K562 (cell line): ENCODE measurements at regions not wholly inside any gene's neighbourhood (a gene's known extent, or its start where the extent isn't known, plus 50 kb on each side); places are given as distances from the start of the nearest gene placed in this dataset.

Experiments
- ZFPM2 ChIP-seq: fragments of 250-450 bp; sonication (Bioruptor Pico); IDR thresholded peaks from 2 replicates; pipeline ENCODE4 v1.5.1; 2022; ENCODE audit warnings: mild to moderate bottlenecking
- ZNF586 ChIP-seq: fragments of 450-650 bp; formaldehyde crosslinking; conservative IDR thresholded peaks from 2 replicates; pipeline ENCODE4 v1.4.0; 2020; ENCODE audit warnings: mild to moderate bottlenecking, moderate library complexity
- ZNF766 ChIP-seq: fragments of 200-800 bp; sonication (Bioruptor generic); conservative IDR thresholded peaks from 2 replicates; pipeline ENCODE4 v1.6.1; 2016; ENCODE audit warnings: missing genetic modification characterization, missing compliant biosample characterization
- ZNF785 ChIP-seq: fragments of 250-450 bp; sonication (Bioruptor Pico); IDR thresholded peaks from 2 replicates; pipeline ENCODE4 v1.4.0; 2020; ENCODE audit warnings: mild to moderate bottlenecking
- TF ChIP-seq, protein P1 (sequence below): fragments of 450-650 bp; IDR thresholded peaks from 2 replicates; pipeline ENCODE4 v1.6.1; 2017; ENCODE audit warnings: antibody characterized with exemption, mild to moderate bottlenecking

DNA sequence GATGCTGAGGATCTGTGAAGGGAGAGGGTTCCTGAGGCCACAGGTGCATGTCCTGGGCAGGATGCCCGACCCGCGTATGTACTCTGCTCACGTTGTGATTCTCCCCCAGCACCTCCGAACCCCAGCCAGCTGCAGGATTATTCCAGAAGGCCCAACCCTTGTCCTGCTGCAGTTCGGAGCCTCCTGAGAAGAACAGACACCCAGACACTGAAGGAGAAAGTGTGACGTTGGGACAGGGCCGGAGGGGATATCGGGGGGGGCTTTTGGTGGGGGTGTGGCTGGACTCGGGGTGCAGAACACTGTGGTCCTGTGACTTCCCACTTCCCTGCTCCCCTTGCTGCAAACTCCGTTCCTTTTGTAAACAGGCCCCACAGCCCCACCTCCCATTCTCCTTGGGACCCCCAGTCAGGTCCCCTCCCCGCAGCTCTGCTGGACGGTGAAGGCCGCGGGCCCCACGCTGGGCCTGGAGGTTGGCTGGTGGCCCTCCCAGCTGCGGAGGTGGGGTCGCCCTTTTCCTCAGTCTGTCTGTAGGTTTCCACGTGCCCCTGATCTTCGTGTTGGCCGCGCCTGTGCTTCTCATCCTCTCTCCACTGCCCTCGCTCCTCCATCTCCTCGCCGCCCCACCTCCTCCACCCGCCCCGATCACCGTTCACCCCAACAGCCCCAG is 83.0 kb upstream of the ADRA2C start (continued):
- no peak for TF ChIP-seq ZNF766 (CRISPR knock-in tag)
- no peak for TF ChIP-seq ZFPM2 (CRISPR knock-in tag)
- TF ChIP-seq ZNF586 = no peak
- TF ChIP-seq, protein P1, sequence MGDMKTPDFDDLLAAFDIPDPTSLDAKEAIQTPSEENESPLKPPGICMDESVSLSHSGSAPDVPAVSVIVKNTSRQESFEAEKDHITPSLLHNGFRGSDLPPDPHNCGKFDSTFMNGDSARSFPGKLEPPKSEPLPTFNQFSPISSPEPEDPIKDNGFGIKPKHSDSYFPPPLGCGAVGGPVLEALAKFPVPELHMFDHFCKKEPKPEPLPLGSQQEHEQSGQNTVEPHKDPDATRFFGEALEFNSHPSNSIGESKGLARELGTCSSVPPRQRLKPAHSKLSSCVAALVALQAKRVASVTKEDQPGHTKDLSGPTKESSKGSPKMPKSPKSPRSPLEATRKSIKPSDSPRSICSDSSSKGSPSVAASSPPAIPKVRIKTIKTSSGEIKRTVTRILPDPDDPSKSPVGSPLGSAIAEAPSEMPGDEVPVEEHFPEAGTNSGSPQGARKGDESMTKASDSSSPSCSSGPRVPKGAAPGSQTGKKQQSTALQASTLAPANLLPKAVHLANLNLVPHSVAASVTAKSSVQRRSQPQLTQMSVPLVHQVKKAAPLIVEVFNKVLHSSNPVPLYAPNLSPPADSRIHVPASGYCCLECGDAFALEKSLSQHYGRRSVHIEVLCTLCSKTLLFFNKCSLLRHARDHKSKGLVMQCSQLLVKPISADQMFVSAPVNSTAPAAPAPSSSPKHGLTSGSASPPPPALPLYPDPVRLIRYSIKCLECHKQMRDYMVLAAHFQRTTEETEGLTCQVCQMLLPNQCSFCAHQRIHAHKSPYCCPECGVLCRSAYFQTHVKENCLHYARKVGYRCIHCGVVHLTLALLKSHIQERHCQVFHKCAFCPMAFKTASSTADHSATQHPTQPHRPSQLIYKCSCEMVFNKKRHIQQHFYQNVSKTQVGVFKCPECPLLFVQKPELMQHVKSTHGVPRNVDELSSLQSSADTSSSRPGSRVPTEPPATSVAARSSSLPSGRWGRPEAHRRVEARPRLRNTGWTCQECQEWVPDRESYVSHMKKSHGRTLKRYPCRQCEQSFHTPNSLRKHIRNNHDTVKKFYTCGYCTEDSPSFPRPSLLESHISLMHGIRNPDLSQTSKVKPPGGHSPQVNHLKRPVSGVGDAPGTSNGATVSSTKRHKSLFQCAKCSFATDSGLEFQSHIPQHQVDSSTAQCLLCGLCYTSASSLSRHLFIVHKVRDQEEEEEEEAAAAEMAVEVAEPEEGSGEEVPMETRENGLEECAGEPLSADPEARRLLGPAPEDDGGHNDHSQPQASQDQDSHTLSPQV = no peak
- no peak for TF ChIP-seq ZNF785
